H1 (cell line): ENCODE measurements at regions not wholly inside any gene's neighbourhood (a gene's known extent, or its start where the extent isn't known, plus 50 kb on each side); places are given as distances from the start of the nearest gene placed in this dataset.

ENCODE experiments used
- CEBPB ChIP-seq: IDR thresholded peaks from 2 replicates; pipeline ENCODE4 v1.6.1; 2012; ENCODE audit warnings: low read depth, low read length
- CHD1 ChIP-seq: IDR thresholded peaks from 2 replicates; pipeline ENCODE4 v1.6.1; 2012; ENCODE audit warnings: low read depth, low read length, improper control_type of control experiment
- HDAC2 ChIP-seq, 2 experiments: fragments of 300-600 bp in 1 of 2; sonication (generic) in 1 of 2; IDR thresholded peaks; 2 replicates each; pipeline ENCODE4 v1.6.1; 2011 to 2012; ENCODE audit warnings: low read depth in 2 of 2, low read length in 2 of 2, mild to moderate bottlenecking in 2 of 2, moderate library complexity in 2 of 2, borderline replicate concordance in 1 of 2, inconsistent platforms in 1 of 2
- KDM1A ChIP-seq: fragments of 200-600, 300-600 bp; sonication (generic); IDR thresholded peaks from 2 replicates; pipeline ENCODE4 v1.7.1; 2016; ENCODE audit warnings: mild to moderate bottlenecking, low read length, borderline replicate concordance
- PHF8 ChIP-seq: fragments of 200-600 bp; sonication (generic); conservative IDR thresholded peaks from 2 replicates; pipeline ENCODE4 v1.7.1; 2012; ENCODE audit warnings: low read depth, mild to moderate bottlenecking, inconsistent platforms, low read length, moderate library complexity
- SP1 ChIP-seq: IDR thresholded peaks from 2 replicates; pipeline ENCODE4 v1.6.1; 2011; ENCODE audit warnings: low read depth, low read length
- YY1 ChIP-seq: IDR thresholded peaks from 2 replicates; pipeline ENCODE4 v1.6.1; 2011; ENCODE audit warnings: low read depth, mild to moderate bottlenecking, low read length
- TF ChIP-seq, protein P1 (sequence below): fragments of 300-600 bp; sonication (generic); IDR thresholded peaks from 2 replicates; pipeline ENCODE4 v1.7.1; 2012; ENCODE audit warnings: low read length, moderate library complexity, mild to moderate bottlenecking, inconsistent platforms; ENCODE audit not compliant: insufficient replicate concordance
- TF ChIP-seq, protein P2 (sequence below), 3 experiments: IDR thresholded peaks; 1 replicate in 2 of 3; 2 replicates in 1 of 3; pipeline versions ENCODE4 v1.5.1 to v1.6.1; 2011; ENCODE audit warnings: low read length in 3 of 3, mild to moderate bottlenecking in 3 of 3, inconsistent platforms in 2 of 3, low read depth in 1 of 3, moderate library complexity in 1 of 3; ENCODE audit not compliant: insufficient read depth in 1 of 3; ENCODE audit errors: control extremely low read depth in 1 of 3

DNA sequence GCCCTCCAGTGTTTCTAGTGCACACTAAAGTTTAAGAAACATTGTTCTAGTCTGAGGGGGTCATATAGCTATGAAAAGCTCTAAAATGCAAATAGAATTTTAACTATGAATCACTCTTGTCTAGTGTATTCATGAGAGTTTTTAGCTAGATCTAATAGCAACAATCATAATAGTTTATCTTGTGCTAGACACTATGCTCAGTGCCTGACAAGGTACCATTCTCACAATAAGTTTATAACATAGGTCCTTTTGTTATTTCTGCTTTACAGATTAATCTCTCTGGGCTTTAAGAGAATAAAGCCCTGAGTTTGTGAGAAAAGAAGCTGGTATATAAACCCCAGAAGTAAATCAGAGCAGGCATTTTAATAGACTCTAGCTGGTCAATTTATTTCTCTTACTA is 2120.7 kb downstream of the MAT2B start (continued):
- TF ChIP-seq, protein P1, sequence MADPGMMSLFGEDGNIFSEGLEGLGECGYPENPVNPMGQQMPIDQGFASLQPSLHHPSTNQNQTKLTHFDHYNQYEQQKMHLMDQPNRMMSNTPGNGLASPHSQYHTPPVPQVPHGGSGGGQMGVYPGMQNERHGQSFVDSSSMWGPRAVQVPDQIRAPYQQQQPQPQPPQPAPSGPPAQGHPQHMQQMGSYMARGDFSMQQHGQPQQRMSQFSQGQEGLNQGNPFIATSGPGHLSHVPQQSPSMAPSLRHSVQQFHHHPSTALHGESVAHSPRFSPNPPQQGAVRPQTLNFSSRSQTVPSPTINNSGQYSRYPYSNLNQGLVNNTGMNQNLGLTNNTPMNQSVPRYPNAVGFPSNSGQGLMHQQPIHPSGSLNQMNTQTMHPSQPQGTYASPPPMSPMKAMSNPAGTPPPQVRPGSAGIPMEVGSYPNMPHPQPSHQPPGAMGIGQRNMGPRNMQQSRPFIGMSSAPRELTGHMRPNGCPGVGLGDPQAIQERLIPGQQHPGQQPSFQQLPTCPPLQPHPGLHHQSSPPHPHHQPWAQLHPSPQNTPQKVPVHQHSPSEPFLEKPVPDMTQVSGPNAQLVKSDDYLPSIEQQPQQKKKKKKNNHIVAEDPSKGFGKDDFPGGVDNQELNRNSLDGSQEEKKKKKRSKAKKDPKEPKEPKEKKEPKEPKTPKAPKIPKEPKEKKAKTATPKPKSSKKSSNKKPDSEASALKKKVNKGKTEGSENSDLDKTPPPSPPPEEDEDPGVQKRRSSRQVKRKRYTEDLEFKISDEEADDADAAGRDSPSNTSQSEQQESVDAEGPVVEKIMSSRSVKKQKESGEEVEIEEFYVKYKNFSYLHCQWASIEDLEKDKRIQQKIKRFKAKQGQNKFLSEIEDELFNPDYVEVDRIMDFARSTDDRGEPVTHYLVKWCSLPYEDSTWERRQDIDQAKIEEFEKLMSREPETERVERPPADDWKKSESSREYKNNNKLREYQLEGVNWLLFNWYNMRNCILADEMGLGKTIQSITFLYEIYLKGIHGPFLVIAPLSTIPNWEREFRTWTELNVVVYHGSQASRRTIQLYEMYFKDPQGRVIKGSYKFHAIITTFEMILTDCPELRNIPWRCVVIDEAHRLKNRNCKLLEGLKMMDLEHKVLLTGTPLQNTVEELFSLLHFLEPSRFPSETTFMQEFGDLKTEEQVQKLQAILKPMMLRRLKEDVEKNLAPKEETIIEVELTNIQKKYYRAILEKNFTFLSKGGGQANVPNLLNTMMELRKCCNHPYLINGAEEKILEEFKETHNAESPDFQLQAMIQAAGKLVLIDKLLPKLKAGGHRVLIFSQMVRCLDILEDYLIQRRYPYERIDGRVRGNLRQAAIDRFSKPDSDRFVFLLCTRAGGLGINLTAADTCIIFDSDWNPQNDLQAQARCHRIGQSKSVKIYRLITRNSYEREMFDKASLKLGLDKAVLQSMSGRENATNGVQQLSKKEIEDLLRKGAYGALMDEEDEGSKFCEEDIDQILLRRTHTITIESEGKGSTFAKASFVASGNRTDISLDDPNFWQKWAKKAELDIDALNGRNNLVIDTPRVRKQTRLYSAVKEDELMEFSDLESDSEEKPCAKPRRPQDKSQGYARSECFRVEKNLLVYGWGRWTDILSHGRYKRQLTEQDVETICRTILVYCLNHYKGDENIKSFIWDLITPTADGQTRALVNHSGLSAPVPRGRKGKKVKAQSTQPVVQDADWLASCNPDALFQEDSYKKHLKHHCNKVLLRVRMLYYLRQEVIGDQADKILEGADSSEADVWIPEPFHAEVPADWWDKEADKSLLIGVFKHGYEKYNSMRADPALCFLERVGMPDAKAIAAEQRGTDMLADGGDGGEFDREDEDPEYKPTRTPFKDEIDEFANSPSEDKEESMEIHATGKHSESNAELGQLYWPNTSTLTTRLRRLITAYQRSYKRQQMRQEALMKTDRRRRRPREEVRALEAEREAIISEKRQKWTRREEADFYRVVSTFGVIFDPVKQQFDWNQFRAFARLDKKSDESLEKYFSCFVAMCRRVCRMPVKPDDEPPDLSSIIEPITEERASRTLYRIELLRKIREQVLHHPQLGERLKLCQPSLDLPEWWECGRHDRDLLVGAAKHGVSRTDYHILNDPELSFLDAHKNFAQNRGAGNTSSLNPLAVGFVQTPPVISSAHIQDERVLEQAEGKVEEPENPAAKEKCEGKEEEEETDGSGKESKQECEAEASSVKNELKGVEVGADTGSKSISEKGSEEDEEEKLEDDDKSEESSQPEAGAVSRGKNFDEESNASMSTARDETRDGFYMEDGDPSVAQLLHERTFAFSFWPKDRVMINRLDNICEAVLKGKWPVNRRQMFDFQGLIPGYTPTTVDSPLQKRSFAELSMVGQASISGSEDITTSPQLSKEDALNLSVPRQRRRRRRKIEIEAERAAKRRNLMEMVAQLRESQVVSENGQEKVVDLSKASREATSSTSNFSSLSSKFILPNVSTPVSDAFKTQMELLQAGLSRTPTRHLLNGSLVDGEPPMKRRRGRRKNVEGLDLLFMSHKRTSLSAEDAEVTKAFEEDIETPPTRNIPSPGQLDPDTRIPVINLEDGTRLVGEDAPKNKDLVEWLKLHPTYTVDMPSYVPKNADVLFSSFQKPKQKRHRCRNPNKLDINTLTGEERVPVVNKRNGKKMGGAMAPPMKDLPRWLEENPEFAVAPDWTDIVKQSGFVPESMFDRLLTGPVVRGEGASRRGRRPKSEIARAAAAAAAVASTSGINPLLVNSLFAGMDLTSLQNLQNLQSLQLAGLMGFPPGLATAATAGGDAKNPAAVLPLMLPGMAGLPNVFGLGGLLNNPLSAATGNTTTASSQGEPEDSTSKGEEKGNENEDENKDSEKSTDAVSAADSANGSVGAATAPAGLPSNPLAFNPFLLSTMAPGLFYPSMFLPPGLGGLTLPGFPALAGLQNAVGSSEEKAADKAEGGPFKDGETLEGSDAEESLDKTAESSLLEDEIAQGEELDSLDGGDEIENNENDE = no peak
- TF ChIP-seq, protein P2, sequence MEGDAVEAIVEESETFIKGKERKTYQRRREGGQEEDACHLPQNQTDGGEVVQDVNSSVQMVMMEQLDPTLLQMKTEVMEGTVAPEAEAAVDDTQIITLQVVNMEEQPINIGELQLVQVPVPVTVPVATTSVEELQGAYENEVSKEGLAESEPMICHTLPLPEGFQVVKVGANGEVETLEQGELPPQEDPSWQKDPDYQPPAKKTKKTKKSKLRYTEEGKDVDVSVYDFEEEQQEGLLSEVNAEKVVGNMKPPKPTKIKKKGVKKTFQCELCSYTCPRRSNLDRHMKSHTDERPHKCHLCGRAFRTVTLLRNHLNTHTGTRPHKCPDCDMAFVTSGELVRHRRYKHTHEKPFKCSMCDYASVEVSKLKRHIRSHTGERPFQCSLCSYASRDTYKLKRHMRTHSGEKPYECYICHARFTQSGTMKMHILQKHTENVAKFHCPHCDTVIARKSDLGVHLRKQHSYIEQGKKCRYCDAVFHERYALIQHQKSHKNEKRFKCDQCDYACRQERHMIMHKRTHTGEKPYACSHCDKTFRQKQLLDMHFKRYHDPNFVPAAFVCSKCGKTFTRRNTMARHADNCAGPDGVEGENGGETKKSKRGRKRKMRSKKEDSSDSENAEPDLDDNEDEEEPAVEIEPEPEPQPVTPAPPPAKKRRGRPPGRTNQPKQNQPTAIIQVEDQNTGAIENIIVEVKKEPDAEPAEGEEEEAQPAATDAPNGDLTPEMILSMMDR (IDR thresholded peaks at IDR 0.05; ENCODE audit: control extremely low read depth in 1 of 3, insufficient read depth in 1 of 3, low read depth in 1 of 3, low read length in 3 of 3) = no peak
- TF ChIP-seq CEBPB = no peak
- TF ChIP-seq CHD1 = no peak
- no peak for TF ChIP-seq KDM1A
- TF ChIP-seq YY1 = no peak
- TF ChIP-seq SP1 = no peak
- no peak for TF ChIP-seq PHF8
- no peak for TF ChIP-seq HDAC2 (IDR thresholded peaks at IDR 0.05; ENCODE audit: borderline replicate concordance in 1 of 2, low read depth in 2 of 2, low read length in 2 of 2)
